CD8-positive, alpha-beta memory T cell (primary cell): ENCODE measurements at regions not wholly inside any gene's neighbourhood (a gene's known extent, or its start where the extent isn't known, plus 50 kb on each side); places are given as distances from the start of the nearest gene placed in this dataset.

Experiments
- CTCF ChIA-PET: fragments of 350-600 bp; sonication (Branson Sonifier 250); formaldehyde crosslinking; loops from one replicate; lab custom pipeline; 2021; ENCODE audit warnings: antibody characterized with exemption; lab: Charles Lee
- POLR2A ChIA-PET: fragments of 350-600 bp; sonication (Branson Sonifier 250); formaldehyde crosslinking; loops from one replicate; lab custom pipeline; 2021; ENCODE audit warnings: antibody characterized with exemption; lab: Charles Lee
- DNase-seq, 5 donors: peaks; one replicate each; pipeline versions ENCODE4 v3.0.0 to v3.0.0-alpha.2; 2020 to 2022; ENCODE audit warnings: mixed read lengths in 1 of 5
- H3K27ac ChIP-seq: one replicate; pipeline ENCODE4 v1.7.0; 2013; ENCODE audit warnings: low read depth, mild to moderate bottlenecking, low read length, moderate library complexity
- H3K27me3 ChIP-seq: 2 replicates; pipeline ENCODE4 v1.7.0; 2013; ENCODE audit warnings: low read length, mild to moderate bottlenecking; ENCODE audit not compliant: insufficient read depth, poor library complexity, severe bottlenecking
- H3K36me3 ChIP-seq: 2 replicates; pipeline ENCODE4 v1.7.0; 2013; ENCODE audit warnings: mild to moderate bottlenecking, low read length, moderate library complexity; ENCODE audit not compliant: insufficient read depth
- H3K4me1 ChIP-seq: 2 replicates; pipeline ENCODE4 v1.7.0; 2013; ENCODE audit warnings: mild to moderate bottlenecking, low read length, moderate library complexity; ENCODE audit not compliant: insufficient read depth
- H3K4me3 ChIP-seq: 2 replicates; pipeline ENCODE4 v1.7.0; 2013; ENCODE audit warnings: mild to moderate bottlenecking, low read length
- H3K9me3 ChIP-seq: 2 replicates; pipeline ENCODE4 v1.7.0; 2013; ENCODE audit warnings: mild to moderate bottlenecking, low read length
- H3K27ac Mint-ChIP-seq, 8 donors: one replicate each; pipeline ENCODE4 v1.8.0; 2020 to 2021; ENCODE audit warnings: mixed read lengths in 8 of 8, mild to moderate bottlenecking in 6 of 8, inconsistent platforms in 3 of 8, moderate library complexity in 3 of 8
- H3K27me3 Mint-ChIP-seq, 2 donors: one replicate each; pipeline ENCODE4 v1.8.0; 2020 to 2021; ENCODE audit warnings: mixed read lengths in 2 of 2, mild to moderate bottlenecking in 1 of 2, moderate library complexity in 1 of 2
- H3K36me3 Mint-ChIP-seq, 3 donors: one replicate each; pipeline ENCODE4 v1.8.0; 2020 to 2021; ENCODE audit warnings: mixed read lengths in 3 of 3, inconsistent platforms in 1 of 3, mild to moderate bottlenecking in 1 of 3
- H3K4me1 Mint-ChIP-seq, 3 donors: one replicate each; pipeline ENCODE4 v1.8.0; 2020 to 2021; ENCODE audit warnings: mixed read lengths in 3 of 3, inconsistent platforms in 1 of 3, mild to moderate bottlenecking in 1 of 3
- H3K4me3 Mint-ChIP-seq, 7 donors: one replicate each; pipeline ENCODE4 v1.8.0; 2020 to 2021; ENCODE audit warnings: mixed read lengths in 7 of 7, mild to moderate bottlenecking in 6 of 7, moderate library complexity in 4 of 7, inconsistent platforms in 2 of 7
- H3K9me3 Mint-ChIP-seq, 5 donors: one replicate each; pipeline ENCODE4 v1.8.0; 2020 to 2022; ENCODE audit warnings: mixed read lengths in 5 of 5, mild to moderate bottlenecking in 3 of 5, moderate library complexity in 2 of 5, inconsistent platforms in 1 of 5

DNA sequence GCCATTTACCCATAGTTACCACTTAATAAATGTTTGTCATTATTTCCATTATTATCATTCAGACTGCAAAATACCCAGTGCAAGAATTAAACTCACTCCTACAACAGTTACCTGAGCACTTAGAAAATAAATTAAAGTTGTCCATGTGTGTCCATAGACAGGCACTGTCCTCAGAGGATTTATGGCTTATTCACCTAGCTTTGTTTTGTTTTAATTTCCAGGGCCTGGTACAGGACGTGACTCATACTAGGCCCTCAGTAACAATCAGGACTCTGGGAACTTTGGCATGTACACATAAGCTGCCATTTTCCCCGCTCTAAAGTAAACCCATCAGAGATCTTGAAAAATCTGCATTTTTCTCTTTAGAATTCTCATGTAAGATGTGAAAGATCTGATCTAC lies 458.5 kb upstream of the ARRDC4 start:
- POLR2A ChIA-PET: no interaction called here
- no peak for DNase-seq

GRCh38 chr15:97504031-97504792 lies 456.3 kb upstream of the ARRDC4 start:
- Histone ChIP-seq H3K4me3 (no peak overlapping the region), H3K36me3 (no peaks in the 10 kb centered on the region), H3K27ac (no peak overlapping the region), H3K27me3 (no peaks in the 10 kb centered on the region), H3K4me1 (no peaks in the 10 kb centered on the region), H3K9me3 (no peaks in the 10 kb centered on the region)
- CTCF ChIA-PET: no interaction called here
- peaks cover 5 to 19% (median 6%) of the 10 kb centered on the region in 5 donors for H3K9me3 Mint-ChIP-seq
- H3K4me1 Mint-ChIP-seq: no peaks in the 10 kb centered on the region
- POLR2A ChIA-PET: no interaction called here
- H3K4me3 Mint-ChIP-seq: no peak overlapping the region
- no peak for DNase-seq
- no peaks in the 10 kb centered on the region for H3K36me3 Mint-ChIP-seq
- H3K27ac Mint-ChIP-seq: no peak overlapping the region
- no peaks in the 10 kb centered on the region for H3K27me3 Mint-ChIP-seq

More for the DNA sequence above, 458.5 kb upstream of the ARRDC4 start:
- H3K9me3 Mint-ChIP-seq: peaks cover 5 to 23% (median 8%) of the 10 kb centered on the region in 5 donors
- no peak overlapping the region for H3K4me3 ChIP-seq
- no peak overlapping the region for H3K4me3 Mint-ChIP-seq
- H3K27ac ChIP-seq: no peak overlapping the region
- H3K36me3 ChIP-seq: no peaks in the 10 kb centered on the region
- CTCF ChIA-PET: no interaction called here
- no peaks in the 10 kb centered on the region for H3K36me3 Mint-ChIP-seq
- no peaks in the 10 kb centered on the region for H3K4me1 ChIP-seq
- no peaks in the 10 kb centered on the region for H3K27me3 Mint-ChIP-seq
- H3K27me3 ChIP-seq: no peaks in the 10 kb centered on the region
- H3K27ac Mint-ChIP-seq: no peak overlapping the region
- no peaks in the 10 kb centered on the region for H3K4me1 Mint-ChIP-seq
- no peaks in the 10 kb centered on the region for H3K9me3 ChIP-seq

DNA sequence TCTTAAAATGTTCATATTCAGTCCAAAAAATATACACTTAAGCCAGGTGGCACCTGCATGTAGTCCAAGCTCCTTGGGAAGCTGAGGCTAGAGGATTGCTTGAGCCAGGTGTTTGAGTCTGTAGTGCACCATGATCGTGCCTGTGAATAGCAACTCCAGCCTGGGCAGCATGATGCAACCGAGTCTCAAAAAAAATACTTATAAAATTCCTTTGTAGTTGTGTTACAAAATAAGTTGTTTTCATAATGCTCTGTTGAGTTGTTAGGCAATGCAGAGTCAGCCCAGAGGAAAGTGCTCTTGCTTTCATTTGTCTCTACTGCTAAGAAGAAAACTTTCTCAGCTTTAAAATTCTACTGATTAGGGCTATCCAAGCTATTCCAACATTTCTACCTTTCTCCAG lies 442.8 kb upstream of the ARRDC4 start:
- no peak overlapping the region for H3K4me3 ChIP-seq
- CTCF ChIA-PET: no interaction called here
- no peaks in the 10 kb centered on the region for H3K27me3 Mint-ChIP-seq

GRCh38 chr15:97520689-97521088 lies 439.8 kb upstream of the ARRDC4 start:
- Mint-ChIP-seq H3K4me3 (no peak overlapping the region), H3K36me3 (no peaks in the 10 kb centered on the region), H3K9me3 (peaks cover 0 to 10% (median 5%) of the 10 kb centered on the region in 5 donors), H3K4me1 (no peaks in the 10 kb centered on the region), H3K27ac (no peak overlapping the region), H3K27me3 (no peaks in the 10 kb centered on the region)
- Histone ChIP-seq H3K27me3 (no peaks in the 10 kb centered on the region), H3K4me1 (no peaks in the 10 kb centered on the region), H3K36me3 (no peaks in the 10 kb centered on the region), H3K4me3 (no peak overlapping the region), H3K27ac (no peak overlapping the region), H3K9me3 (no peaks in the 10 kb centered on the region)
- no peak for DNase-seq
- CTCF ChIA-PET: no interaction called here
- POLR2A ChIA-PET: no interaction called here

More for the DNA sequence above, 442.8 kb upstream of the ARRDC4 start:
- H3K27me3 ChIP-seq: no peaks in the 10 kb centered on the region
- no peaks in the 10 kb centered on the region for H3K36me3 ChIP-seq
- no peak for DNase-seq
- Mint-ChIP-seq H3K4me3 (no peak overlapping the region), H3K36me3 (no peaks in the 10 kb centered on the region), H3K4me1 (no peaks in the 10 kb centered on the region), H3K9me3 (peaks cover 0 to 14% (median 5%) of the 10 kb centered on the region in 5 donors), H3K27ac (no peak overlapping the region)
- H3K9me3 ChIP-seq: no peaks in the 10 kb centered on the region
- no peak overlapping the region for H3K27ac ChIP-seq
- POLR2A ChIA-PET: no interaction called here
- H3K4me1 ChIP-seq: no peaks in the 10 kb centered on the region

- Histone ChIP-seq H3K36me3 (no peaks in the 10 kb centered on the region), H3K27me3 (no peaks in the 10 kb centered on the region), H3K4me1 (no peaks in the 10 kb centered on the region), H3K27ac (no peak overlapping the region), H3K4me3 (no peak overlapping the region), H3K9me3 (no peaks in the 10 kb centered on the region)
- H3K9me3 Mint-ChIP-seq: peaks cover 0 to 5% (median 3%) of the 10 kb centered on the region in 5 donors
- no peaks in the 10 kb centered on the region for H3K36me3 Mint-ChIP-seq
- no peak overlapping the region for H3K4me3 Mint-ChIP-seq
- ChIA-PET CTCF (no interaction called here), POLR2A (no interaction called here)
- no peaks in the 10 kb centered on the region for H3K4me1 Mint-ChIP-seq
- no peak overlapping the region for H3K27ac Mint-ChIP-seq
- H3K27me3 Mint-ChIP-seq: no peaks in the 10 kb centered on the region
- no peak for DNase-seq
Observed at GRCh38 chr15:97521381-97522285, 438.9 kb upstream of the ARRDC4 start.

GRCh38 chr15:97522347-97522746 lies 438.2 kb upstream of the ARRDC4 start:
- Mint-ChIP-seq H3K4me1 (no peaks in the 10 kb centered on the region), H3K27ac (no peak overlapping the region), H3K36me3 (no peaks in the 10 kb centered on the region), H3K9me3 (peaks cover 0 to 6% (median 3%) of the 10 kb centered on the region in 5 donors), H3K4me3 (no peak overlapping the region), H3K27me3 (no peaks in the 10 kb centered on the region)
- Histone ChIP-seq H3K9me3 (no peaks in the 10 kb centered on the region), H3K4me3 (no peak overlapping the region), H3K4me1 (no peaks in the 10 kb centered on the region), H3K36me3 (no peaks in the 10 kb centered on the region), H3K27me3 (no peaks in the 10 kb centered on the region), H3K27ac (no peak overlapping the region)
- ChIA-PET POLR2A (no interaction called here), CTCF (no interaction called here)
- no peak for DNase-seq

DNA sequence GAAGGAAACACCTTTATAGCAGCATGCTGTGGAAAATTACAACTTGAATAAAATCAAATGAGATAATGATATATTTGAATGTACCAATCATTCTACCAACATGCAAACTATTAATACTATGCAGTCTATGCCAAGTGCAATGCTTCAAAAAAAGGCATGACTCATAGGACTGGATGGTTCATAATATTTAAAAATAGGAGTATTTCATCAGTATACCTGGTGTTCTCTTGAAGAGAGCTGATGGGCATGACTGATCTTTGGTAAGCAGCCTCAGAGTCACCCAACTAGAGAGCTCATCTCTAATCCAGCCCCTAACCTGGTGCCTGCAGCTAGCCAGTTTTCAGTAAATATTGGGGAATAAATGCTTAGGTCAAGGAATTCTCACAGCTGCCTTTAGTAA lies 434.7 kb upstream of the ARRDC4 start:
- CTCF ChIA-PET: no interaction called here
- H3K4me3 ChIP-seq: no peak overlapping the region
- Mint-ChIP-seq H3K9me3 (peaks cover 0 to 20% (median 0%) of the 10 kb centered on the region in 5 donors), H3K36me3 (no peaks in the 10 kb centered on the region), H3K4me3 (no peak overlapping the region), H3K4me1 (no peaks in the 10 kb centered on the region), H3K27me3 (no peaks in the 10 kb centered on the region), H3K27ac (no peak overlapping the region)
- no peaks in the 10 kb centered on the region for H3K27me3 ChIP-seq
- no peak for DNase-seq
- POLR2A ChIA-PET: no interaction called here
- no peaks in the 10 kb centered on the region for H3K36me3 ChIP-seq
- no peak overlapping the region for H3K27ac ChIP-seq
- H3K9me3 ChIP-seq: no peaks in the 10 kb centered on the region
- no peaks in the 10 kb centered on the region for H3K4me1 ChIP-seq

GRCh38 chr15:97528238-97528637 lies 432.3 kb upstream of the ARRDC4 start:
- H3K9me3 Mint-ChIP-seq: peaks cover 0 to 29% (median 3%) of the 10 kb centered on the region in 5 donors
- Histone ChIP-seq H3K36me3 (no peaks in the 10 kb centered on the region), H3K27ac (no peak overlapping the region), H3K27me3 (no peaks in the 10 kb centered on the region), H3K4me3 (no peak overlapping the region), H3K4me1 (no peaks in the 10 kb centered on the region), H3K9me3 (no peaks in the 10 kb centered on the region)
- no peak overlapping the region for H3K27ac Mint-ChIP-seq
- DNase-seq: no peak
- peaks cover 0 to 2% of the 10 kb centered on the region in 2 donors for H3K27me3 Mint-ChIP-seq
- H3K4me1 Mint-ChIP-seq: no peaks in the 10 kb centered on the region
- POLR2A ChIA-PET: no interaction called here
- no peak overlapping the region for H3K4me3 Mint-ChIP-seq
- CTCF ChIA-PET: no interaction called here
- H3K36me3 Mint-ChIP-seq: no peaks in the 10 kb centered on the region
